HEK293 (cell line): ENCODE measurements at regions not wholly inside any gene's neighbourhood (a gene's known extent, or its start where the extent isn't known, plus 50 kb on each side); places are given as distances from the start of the nearest gene placed in this dataset.

Experiments used
- CTCF ChIA-PET: fragments of 350-600 bp; formaldehyde crosslinking; extraction: SDS; loops from one replicate; lab custom pipeline; 2021; ENCODE audit warnings: antibody characterized with exemption; lab: Yijun Ruan, JAX
- POLR2A ChIA-PET: fragments of 300-600 bp; formaldehyde crosslinking; extraction: SDS; loops from one replicate; lab custom pipeline; 2020; ENCODE audit warnings: antibody characterized with exemption, inconsistent platforms; lab: Yijun Ruan, JAX
- H3K27ac ChIP-seq: fragments of 200-500 bp; sonication (Bioruptor generic); 2 replicates; pipeline ENCODE4 v1.5.1; 2014; ENCODE audit warnings: low read depth, low read length, control low read depth, inconsistent platforms; ENCODE audit errors: extremely low read depth
- H3K36me3 ChIP-seq, 2 experiments: fragments of 200-500 bp in 1 of 2; sonication (Bioruptor generic) in 1 of 2; 1 replicate in 1 of 2; 2 replicates in 1 of 2; pipeline ENCODE4 v1.5.1; 2014 to 2017; ENCODE audit warnings: inconsistent platforms in 2 of 2, low read length in 2 of 2; ENCODE audit not compliant: control insufficient read depth in 2 of 2, insufficient read depth in 1 of 2
- H3K4me1 ChIP-seq: fragments of 200-500 bp; sonication (Bioruptor generic); 2 replicates; pipeline ENCODE4 v1.5.1; 2014; ENCODE audit warnings: mild to moderate bottlenecking, low read length, inconsistent platforms; ENCODE audit not compliant: control insufficient read depth, insufficient read depth
- H3K4me3 ChIP-seq: 2 replicates; pipeline ENCODE4 v1.5.1; 2011; ENCODE audit warnings: low read depth, mild to moderate bottlenecking, control low read depth, low read length, moderate library complexity
- H3K9me3 ChIP-seq: fragments of 200-500 bp; sonication (Bioruptor generic); 2 replicates; pipeline ENCODE4 v1.5.1; 2014; ENCODE audit warnings: low read depth, low read length, inconsistent platforms; ENCODE audit not compliant: control insufficient read depth, insufficient read depth
- GLI2 ChIP-seq: fragments of 450-650 bp; formaldehyde crosslinking; IDR thresholded peaks from 2 replicates; pipeline ENCODE4; 2017; ENCODE audit warnings: missing biosample characterization, missing genetic modification characterization, low read depth, borderline replicate concordance
- PRDM10 ChIP-seq: fragments of 450-650 bp; formaldehyde crosslinking; IDR thresholded peaks from 2 replicates; pipeline ENCODE4 v1.5.1; 2016; ENCODE audit warnings: missing biosample characterization, missing genetic modification characterization
- TSHZ1 ChIP-seq: fragments of 450-650 bp; formaldehyde crosslinking; IDR thresholded peaks from 2 replicates; pipeline ENCODE4 v1.5.1; 2016; ENCODE audit warnings: missing biosample characterization, missing genetic modification characterization, borderline replicate concordance
- ZNF114 ChIP-seq: fragments of 450-650 bp; formaldehyde crosslinking; IDR thresholded peaks from 2 replicates; pipeline ENCODE4 v1.5.0; 2017; ENCODE audit warnings: missing biosample characterization, missing genetic modification characterization
- ZNF138 ChIP-seq: fragments of 450-650 bp; formaldehyde crosslinking; IDR thresholded peaks from 2 replicates; pipeline ENCODE4 v1.5.1; 2016; ENCODE audit warnings: missing biosample characterization, missing genetic modification characterization, borderline replicate concordance
- ZNF175 ChIP-seq: fragments of 450-650 bp; formaldehyde crosslinking; IDR thresholded peaks from 2 replicates; pipeline ENCODE4 v1.5.1; 2016; ENCODE audit warnings: missing biosample characterization, missing genetic modification characterization
- ZNF2 ChIP-seq: fragments of 450-650 bp; formaldehyde crosslinking; IDR thresholded peaks from 2 replicates; pipeline ENCODE4 v1.5.1; 2016; ENCODE audit warnings: missing biosample characterization, missing genetic modification characterization
- ZNF23 ChIP-seq: fragments of 450-650 bp; formaldehyde crosslinking; IDR thresholded peaks from 2 replicates; pipeline ENCODE4 v1.5.1; 2016; ENCODE audit warnings: missing biosample characterization, missing genetic modification characterization, borderline replicate concordance
- ZNF341 ChIP-seq: fragments of 450-650 bp; formaldehyde crosslinking; IDR thresholded peaks from 2 replicates; pipeline ENCODE4; 2016; ENCODE audit warnings: low read depth, missing biosample characterization, missing genetic modification characterization
- ZNF571 ChIP-seq: fragments of 450-650 bp; formaldehyde crosslinking; IDR thresholded peaks from 2 replicates; pipeline ENCODE4 v1.5.0; 2017; ENCODE audit warnings: missing biosample characterization, missing genetic modification characterization
- ZNF747 ChIP-seq: fragments of 450-650 bp; formaldehyde crosslinking; IDR thresholded peaks from 2 replicates; pipeline ENCODE4 v1.5.1; 2016; ENCODE audit warnings: missing biosample characterization, missing genetic modification characterization
- ZXDB ChIP-seq: fragments of 450-650 bp; formaldehyde crosslinking; IDR thresholded peaks from 2 replicates; pipeline ENCODE4 v1.5.1; 2016; ENCODE audit warnings: missing biosample characterization, missing genetic modification characterization
- TF ChIP-seq, protein P1 (sequence below): fragments of 450-650 bp; formaldehyde crosslinking; IDR thresholded peaks from 2 replicates; pipeline ENCODE4 v1.5.1; 2016; ENCODE audit warnings: missing biosample characterization, missing genetic modification characterization
- TF ChIP-seq, protein P2 (sequence below): IDR thresholded peaks from 2 replicates; pipeline ENCODE4 v1.6.1; 2011; ENCODE audit warnings: mild to moderate bottlenecking, low read depth, low read length, borderline replicate concordance
- TF ChIP-seq, protein P3 (sequence below): fragments of 450-650 bp; IDR thresholded peaks from 2 replicates; pipeline ENCODE4 v1.5.1; 2018; ENCODE audit warnings: missing biosample characterization, missing genetic modification characterization

- no peak for TF ChIP-seq ZXDB (tag by site-specific recombination)
- TF ChIP-seq, protein P1, sequence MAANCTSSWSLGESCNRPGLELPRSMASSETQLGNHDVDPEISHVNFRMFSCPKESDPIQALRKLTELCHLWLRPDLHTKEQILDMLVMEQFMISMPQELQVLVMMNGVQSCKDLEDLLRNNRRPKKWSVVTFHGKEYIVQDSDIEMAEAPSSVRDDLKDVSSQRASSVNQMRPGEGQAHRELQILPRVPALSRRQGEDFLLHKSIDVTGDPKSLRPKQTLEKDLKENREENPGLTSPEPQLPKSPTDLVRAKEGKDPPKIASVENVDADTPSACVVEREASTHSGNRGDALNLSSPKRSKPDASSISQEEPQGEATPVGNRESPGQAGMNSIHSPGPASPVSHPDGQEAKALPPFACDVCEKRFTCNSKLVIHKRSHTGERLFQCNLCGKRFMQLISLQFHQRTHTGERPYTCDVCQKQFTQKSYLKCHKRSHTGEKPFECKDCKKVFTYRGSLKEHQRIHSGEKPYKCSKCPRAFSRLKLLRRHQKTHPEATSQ (tag by site-specific recombination) = no peak
- TF ChIP-seq TSHZ1 (tag by site-specific recombination) = no peak
- TF ChIP-seq ZNF23 = no peak
- no peak for TF ChIP-seq ZNF114
- TF ChIP-seq ZNF138 = no peak
- TF ChIP-seq ZNF175 = no peak
- no peak for TF ChIP-seq PRDM10 (tag by site-specific recombination)
- TF ChIP-seq ZNF341 (tag by site-specific recombination) = no peak
- no peak for TF ChIP-seq ZNF571 (tag by site-specific recombination)
- TF ChIP-seq, protein P2, sequence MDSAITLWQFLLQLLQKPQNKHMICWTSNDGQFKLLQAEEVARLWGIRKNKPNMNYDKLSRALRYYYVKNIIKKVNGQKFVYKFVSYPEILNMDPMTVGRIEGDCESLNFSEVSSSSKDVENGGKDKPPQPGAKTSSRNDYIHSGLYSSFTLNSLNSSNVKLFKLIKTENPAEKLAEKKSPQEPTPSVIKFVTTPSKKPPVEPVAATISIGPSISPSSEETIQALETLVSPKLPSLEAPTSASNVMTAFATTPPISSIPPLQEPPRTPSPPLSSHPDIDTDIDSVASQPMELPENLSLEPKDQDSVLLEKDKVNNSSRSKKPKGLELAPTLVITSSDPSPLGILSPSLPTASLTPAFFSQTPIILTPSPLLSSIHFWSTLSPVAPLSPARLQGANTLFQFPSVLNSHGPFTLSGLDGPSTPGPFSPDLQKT = no peak
- no peak for TF ChIP-seq ZNF747
- TF ChIP-seq ZNF2 = no peak
- TF ChIP-seq GLI2 = no peak
- Histone ChIP-seq H3K36me3 (no peaks in the 10 kb centered on the region), H3K9me3 (no peaks in the 10 kb centered on the region), H3K27ac (no peak overlapping the region), H3K4me1 (no peaks in the 10 kb centered on the region), H3K4me3 (no peak overlapping the region)
- POLR2A ChIA-PET = no interaction called here
- CTCF ChIA-PET = no interaction called here
These were observed 428.5 kb downstream of the TMEM135 start for GRCh38 chr11:87466223-87466622.

GRCh38 chr11:87465716-87466115, 428.0 kb downstream of the TMEM135 start:
- CTCF ChIA-PET = no interaction called here
- no peaks in the 10 kb centered on the region for H3K36me3 ChIP-seq
- H3K4me3 ChIP-seq = no peak overlapping the region
- POLR2A ChIA-PET = no interaction called here
- no peaks in the 10 kb centered on the region for H3K4me1 ChIP-seq
- H3K27ac ChIP-seq = no peak overlapping the region
- no peaks in the 10 kb centered on the region for H3K9me3 ChIP-seq
- TF ChIP-seq, protein P3, sequence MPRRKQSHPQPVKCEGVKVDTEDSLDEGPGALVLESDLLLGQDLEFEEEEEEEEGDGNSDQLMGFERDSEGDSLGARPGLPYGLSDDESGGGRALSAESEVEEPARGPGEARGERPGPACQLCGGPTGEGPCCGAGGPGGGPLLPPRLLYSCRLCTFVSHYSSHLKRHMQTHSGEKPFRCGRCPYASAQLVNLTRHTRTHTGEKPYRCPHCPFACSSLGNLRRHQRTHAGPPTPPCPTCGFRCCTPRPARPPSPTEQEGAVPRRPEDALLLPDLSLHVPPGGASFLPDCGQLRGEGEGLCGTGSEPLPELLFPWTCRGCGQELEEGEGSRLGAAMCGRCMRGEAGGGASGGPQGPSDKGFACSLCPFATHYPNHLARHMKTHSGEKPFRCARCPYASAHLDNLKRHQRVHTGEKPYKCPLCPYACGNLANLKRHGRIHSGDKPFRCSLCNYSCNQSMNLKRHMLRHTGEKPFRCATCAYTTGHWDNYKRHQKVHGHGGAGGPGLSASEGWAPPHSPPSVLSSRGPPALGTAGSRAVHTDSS (tag by site-specific recombination) = no peak
